H1 (cell line): ENCODE measurements at regions not wholly inside any gene's neighbourhood (a gene's known extent, or its start where the extent isn't known, plus 50 kb on each side); places are given as distances from the start of the nearest gene placed in this dataset.
"Not testable (repeated sequence)": the region's sequence is repeated elsewhere in the genome, so short reads cannot be mapped to it uniquely, and the experiment has no call there.

Experiments
- CTCF ChIA-PET: fragments of 300-600 bp; sonication (Branson Sonifier 250); formaldehyde crosslinking; loops from one replicate; lab custom pipeline; 2021; ENCODE audit not compliant: partially characterized antibody; lab: Charles Lee
- POLR2A ChIA-PET: fragments of 300-600 bp; sonication (Branson Sonifier 250); formaldehyde crosslinking; loops from one replicate; lab custom pipeline; 2021; ENCODE audit warnings: inconsistent platforms; ENCODE audit not compliant: partially characterized antibody; lab: Charles Lee
- DNase-seq, 2 experiments: peaks; one replicate each; pipeline versions ENCODE4 v3.0.0 to v3.0.0-alpha.2; 2010 to 2022; ENCODE audit warnings: low spot score in 2 of 2, low read depth in 1 of 2, mixed read lengths in 1 of 2
- FAIRE-seq: peaks from 2 replicates; lab custom pipeline; 2011; peaks lifted over from hg19 to GRCh38; lab: Jason Lieb, UNC
- H2AFZ ChIP-seq: 2 replicates; pipeline ENCODE4 v1.8.1; 2012; ENCODE audit warnings: low read length, inconsistent platforms
- H2AK5ac ChIP-seq: 2 replicates; pipeline ENCODE4 v1.6.1; 2013; ENCODE audit warnings: low read depth, low read length
- H2BK120ac ChIP-seq: replicated peaks from 2 replicates; pipeline ENCODE3; 2013; ENCODE audit warnings: low read depth, low read length, inconsistent platforms
- H2BK12ac ChIP-seq: 2 replicates; pipeline ENCODE4 v1.6.1; 2013; ENCODE audit warnings: low read depth, low read length
- H2BK15ac ChIP-seq: 2 replicates; pipeline ENCODE4 v1.6.1; 2013; ENCODE audit warnings: low read length
- H2BK20ac ChIP-seq: 2 replicates; pipeline ENCODE4 v1.6.1; 2013; ENCODE audit warnings: low read length
- H2BK5ac ChIP-seq: 2 replicates; pipeline ENCODE4 v1.6.1; 2013; ENCODE audit warnings: low read depth, low read length
- H3K14ac ChIP-seq: 2 replicates; pipeline ENCODE4 v1.6.1; 2013; ENCODE audit warnings: inconsistent platforms; ENCODE audit not compliant: insufficient read length
- H3K18ac ChIP-seq: 2 replicates; pipeline ENCODE4 v1.6.1; 2013; ENCODE audit warnings: low read length; ENCODE audit errors: extremely low read depth
- H3K23ac ChIP-seq: 2 replicates; pipeline ENCODE4 v1.6.1; 2013; ENCODE audit warnings: inconsistent platforms; ENCODE audit not compliant: insufficient read length
- H3K23me2 ChIP-seq: 2 replicates; pipeline ENCODE4 v1.6.1; 2013; ENCODE audit warnings: low read depth, low read length
- H3K27ac ChIP-seq: 2 replicates; pipeline ENCODE4 v1.6.1; 2011; ENCODE audit warnings: low read depth, low read length, inconsistent platforms
- H3K27me3 ChIP-seq, 4 experiments: replicated peaks in 1 of 4; 1 replicate in 1 of 4; 2 replicates in 3 of 4; pipeline versions ENCODE4 v1.6.1 to v1.8.1; 2011 to 2013; ENCODE audit warnings: low read length in 3 of 4, mild to moderate bottlenecking in 3 of 4, inconsistent platforms in 2 of 4, mixed read lengths in 2 of 4, moderate library complexity in 1 of 4; ENCODE audit not compliant: control insufficient read depth in 3 of 4, insufficient read depth in 3 of 4; ENCODE audit errors: extremely low read depth in 1 of 4
- H3K36me3 ChIP-seq, 4 experiments: 2 replicates each; pipeline versions ENCODE4 v1.6.1 to v1.8.1; 2011 to 2013; ENCODE audit warnings: mild to moderate bottlenecking in 4 of 4, low read length in 3 of 4, moderate library complexity in 2 of 4, control low read depth in 1 of 4, inconsistent platforms in 1 of 4; ENCODE audit not compliant: insufficient read depth in 4 of 4, control insufficient read depth in 2 of 4
- H3K4ac ChIP-seq: replicated peaks from 2 replicates; pipeline ENCODE3; 2013; ENCODE audit warnings: low read length, low read depth, mixed read lengths, inconsistent platforms; ENCODE audit not compliant: insufficient read length
- H3K4me1 ChIP-seq, 4 experiments: replicated peaks in 1 of 4; 1 replicate in 1 of 4; 2 replicates in 3 of 4; pipeline versions ENCODE4 v1.6.1 to v1.8.1; 2011 to 2013; ENCODE audit warnings: low read length in 3 of 4, inconsistent platforms in 2 of 4, mixed read lengths in 1 of 4; ENCODE audit not compliant: insufficient read depth in 4 of 4, control insufficient read depth in 3 of 4
- H3K4me2 ChIP-seq, 2 experiments: 2 replicates each; pipeline versions ENCODE4 v1.6.1 to v1.8.1; 2011 to 2013; ENCODE audit warnings: low read depth in 2 of 2, low read length in 2 of 2, control low read depth in 1 of 2, inconsistent platforms in 1 of 2, mild to moderate bottlenecking in 1 of 2; ENCODE audit not compliant: insufficient read depth in 1 of 2
- H3K4me3 ChIP-seq, 4 experiments: fragments of 200-600, 300-600 bp in 1 of 4; sonication (generic), shearing (Covaris generic), sonication (Bioruptor Twin) in 1 of 4; 2 replicates each; pipeline versions ENCODE4 v1.5.1 to v1.8.1; 2011 to 2016; ENCODE audit warnings: low read length in 4 of 4, low read depth in 3 of 4, control low read depth in 2 of 4, inconsistent platforms in 2 of 4, mild to moderate bottlenecking in 2 of 4, mixed read lengths in 1 of 4, moderate library complexity in 1 of 4; ENCODE audit not compliant: insufficient read depth in 2 of 4; ENCODE audit errors: extremely low read depth in 1 of 4
- H3K56ac ChIP-seq: replicated peaks from 2 replicates; pipeline ENCODE3; 2013; ENCODE audit warnings: low read depth, mild to moderate bottlenecking, mixed read lengths, low read length, inconsistent platforms; ENCODE audit not compliant: insufficient read length
- H3K79me1 ChIP-seq: 2 replicates; pipeline ENCODE4 v1.6.1; 2013; ENCODE audit warnings: low read depth, low read length, control low read depth
- H3K79me2 ChIP-seq, 2 experiments: 2 replicates each; pipeline versions ENCODE4 v1.6.1 to v1.8.1; 2012 to 2013; ENCODE audit warnings: low read length in 2 of 2, mild to moderate bottlenecking in 2 of 2, inconsistent platforms in 1 of 2; ENCODE audit not compliant: insufficient read depth in 2 of 2, control insufficient read depth in 1 of 2
- H3K9ac ChIP-seq, 4 experiments: replicated peaks in 1 of 4; 1 replicate in 1 of 4; 2 replicates in 3 of 4; pipeline versions ENCODE4 v1.6.1 to v1.8.1; 2011 to 2013; ENCODE audit warnings: low read depth in 3 of 4, low read length in 3 of 4, control low read depth in 2 of 4, mild to moderate bottlenecking in 2 of 4, moderate library complexity in 2 of 4, inconsistent platforms in 1 of 4; ENCODE audit errors: extremely low read depth in 1 of 4
- H3K9me3 ChIP-seq, 2 experiments: 2 replicates each; pipeline versions ENCODE4 v1.6.1 to v1.8.1; 2012 to 2013; ENCODE audit warnings: mild to moderate bottlenecking in 2 of 2, moderate library complexity in 2 of 2, control low read depth in 1 of 2, inconsistent platforms in 1 of 2, low read depth in 1 of 2, low read length in 1 of 2, mixed read lengths in 1 of 2; ENCODE audit not compliant: insufficient read depth in 2 of 2
- H4K20me1 ChIP-seq, 2 experiments: replicated peaks in 1 of 2; 2 replicates each; pipeline versions ENCODE3 to v1.8.1; 2011 to 2013; ENCODE audit warnings: inconsistent platforms in 2 of 2, low read length in 2 of 2, mild to moderate bottlenecking in 1 of 2; ENCODE audit not compliant: insufficient read depth in 2 of 2, control insufficient read depth in 1 of 2
- H4K5ac ChIP-seq: 2 replicates; pipeline ENCODE4 v1.6.1; 2013; ENCODE audit warnings: low read length, low read depth, mixed read lengths, inconsistent platforms; ENCODE audit not compliant: insufficient read length
- H4K8ac ChIP-seq: 2 replicates; pipeline ENCODE4 v1.8.0; 2013; ENCODE audit warnings: mild to moderate bottlenecking, moderate library complexity, low read length, inconsistent platforms; ENCODE audit not compliant: insufficient read depth; ENCODE audit errors: extremely low read depth
- H4K91ac ChIP-seq: replicated peaks from 2 replicates; pipeline ENCODE3; 2013; ENCODE audit warnings: low read length, mixed read lengths, inconsistent platforms; ENCODE audit not compliant: insufficient read length
- BCL11A ChIP-seq, 2 experiments: IDR thresholded peaks; one replicate each; pipeline ENCODE4 v1.6.1; 2011; ENCODE audit warnings: low read depth in 2 of 2, low read length in 2 of 2, mild to moderate bottlenecking in 2 of 2
- SP2 ChIP-seq: IDR thresholded peaks from 2 replicates; pipeline ENCODE4 v1.6.1; 2012; ENCODE audit warnings: mild to moderate bottlenecking, low read length, inconsistent platforms
- SRF ChIP-seq: IDR thresholded peaks from 2 replicates; pipeline ENCODE4 v1.6.1; 2011; ENCODE audit warnings: mild to moderate bottlenecking, low read depth, low read length, moderate library complexity
- TEAD4 ChIP-seq: IDR thresholded peaks from 2 replicates; pipeline ENCODE4 v1.6.1; 2012; ENCODE audit warnings: low read depth, low read length, inconsistent platforms, mixed read lengths
- WGBS, 2 experiments: shearing (Covaris generic) in 1 of 2; methylation state at CpG; one replicate each; pipeline versions ENCODE4 v1.1.6 to v1.1.7; 2013 to 2015; ENCODE audit warnings: low lambda C conversion rate in 2 of 2, mixed read lengths in 2 of 2, inconsistent platforms in 1 of 2, low coverage in 1 of 2, missing lambda C conversion rate in 1 of 2; ENCODE audit not compliant: insufficient replicate concordance in 2 of 2, insufficient coverage in 1 of 2, insufficient read length in 1 of 2; ENCODE audit errors: extremely low coverage in 1 of 2, missing lambda C conversion rate in 1 of 2; 5-methylcytosine and 5-hydroxymethylcytosine counted together
- TF ChIP-seq, protein P1 (sequence below), 3 experiments: IDR thresholded peaks; 1 replicate in 2 of 3; 2 replicates in 1 of 3; pipeline versions ENCODE4 v1.5.1 to v1.6.1; 2011; ENCODE audit warnings: low read length in 3 of 3, mild to moderate bottlenecking in 3 of 3, inconsistent platforms in 2 of 3, low read depth in 1 of 3, moderate library complexity in 1 of 3; ENCODE audit not compliant: insufficient read depth in 1 of 3; ENCODE audit errors: control extremely low read depth in 1 of 3
- TF ChIP-seq, protein P2 (sequence below): IDR thresholded peaks from 2 replicates; pipeline ENCODE4 v1.6.1; 2011; ENCODE audit warnings: low read depth, mild to moderate bottlenecking, low read length; ENCODE audit not compliant: insufficient read depth

DNA sequence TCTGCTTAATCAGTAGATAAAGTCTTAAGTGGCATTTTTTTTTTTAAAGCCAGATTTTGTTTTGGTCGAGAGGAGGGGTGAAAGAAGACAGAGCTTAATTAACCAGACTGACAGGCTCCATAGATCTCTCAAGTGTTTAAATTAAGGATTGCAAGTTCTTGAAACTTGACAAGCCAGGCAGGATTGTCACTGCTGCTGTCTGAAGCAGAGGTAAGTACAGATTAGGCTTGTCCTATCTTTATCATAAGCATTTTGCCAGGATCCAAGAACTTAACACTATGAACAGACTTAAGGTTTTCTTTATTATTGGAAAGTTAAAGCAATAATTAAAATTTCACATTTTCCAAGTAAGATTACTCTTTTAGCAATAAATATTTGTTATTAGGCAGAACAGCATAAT is 179.6 kb upstream of the LMO3 start (continued):
- TF ChIP-seq, protein P1, sequence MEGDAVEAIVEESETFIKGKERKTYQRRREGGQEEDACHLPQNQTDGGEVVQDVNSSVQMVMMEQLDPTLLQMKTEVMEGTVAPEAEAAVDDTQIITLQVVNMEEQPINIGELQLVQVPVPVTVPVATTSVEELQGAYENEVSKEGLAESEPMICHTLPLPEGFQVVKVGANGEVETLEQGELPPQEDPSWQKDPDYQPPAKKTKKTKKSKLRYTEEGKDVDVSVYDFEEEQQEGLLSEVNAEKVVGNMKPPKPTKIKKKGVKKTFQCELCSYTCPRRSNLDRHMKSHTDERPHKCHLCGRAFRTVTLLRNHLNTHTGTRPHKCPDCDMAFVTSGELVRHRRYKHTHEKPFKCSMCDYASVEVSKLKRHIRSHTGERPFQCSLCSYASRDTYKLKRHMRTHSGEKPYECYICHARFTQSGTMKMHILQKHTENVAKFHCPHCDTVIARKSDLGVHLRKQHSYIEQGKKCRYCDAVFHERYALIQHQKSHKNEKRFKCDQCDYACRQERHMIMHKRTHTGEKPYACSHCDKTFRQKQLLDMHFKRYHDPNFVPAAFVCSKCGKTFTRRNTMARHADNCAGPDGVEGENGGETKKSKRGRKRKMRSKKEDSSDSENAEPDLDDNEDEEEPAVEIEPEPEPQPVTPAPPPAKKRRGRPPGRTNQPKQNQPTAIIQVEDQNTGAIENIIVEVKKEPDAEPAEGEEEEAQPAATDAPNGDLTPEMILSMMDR (IDR thresholded peaks at IDR 0.05; ENCODE audit: control extremely low read depth in 1 of 3, insufficient read depth in 1 of 3, low read depth in 1 of 3, low read length in 3 of 3), result no peak
- no peak for TF ChIP-seq SP2
- no peak for TF ChIP-seq BCL11A (IDR thresholded peaks at IDR 0.05; ENCODE audit: low read depth in 2 of 2, low read length in 2 of 2)
- TF ChIP-seq, protein P2, sequence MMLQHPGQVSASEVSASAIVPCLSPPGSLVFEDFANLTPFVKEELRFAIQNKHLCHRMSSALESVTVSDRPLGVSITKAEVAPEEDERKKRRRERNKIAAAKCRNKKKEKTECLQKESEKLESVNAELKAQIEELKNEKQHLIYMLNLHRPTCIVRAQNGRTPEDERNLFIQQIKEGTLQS, result no peak
- no peak for TF ChIP-seq TEAD4
- no peak for TF ChIP-seq SRF

DNA sequence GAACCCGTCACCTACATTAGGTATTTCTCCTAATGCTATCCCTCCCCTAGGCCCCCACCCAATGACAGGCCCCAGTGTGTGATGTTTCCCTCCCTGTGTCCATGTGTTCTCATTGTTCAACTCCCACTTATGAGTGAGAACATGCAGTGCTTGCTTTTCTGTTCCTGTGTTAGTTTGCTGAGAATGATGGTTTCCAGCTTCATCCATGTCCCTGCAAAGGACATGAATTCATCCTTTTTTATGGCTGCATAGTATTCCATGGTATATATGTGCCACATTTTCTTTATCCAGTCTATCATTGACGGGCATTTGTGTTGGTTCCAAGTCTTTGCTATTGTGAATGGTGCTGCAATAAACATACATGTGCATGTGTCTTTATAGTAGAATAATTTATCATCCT is 163.2 kb upstream of the LMO3 start:
- H3K9ac ChIP-seq, H2BK15ac ChIP-seq, H4K91ac ChIP-seq, POLR2A ChIA-PET, H3K27ac ChIP-seq, FAIRE-seq, H2BK20ac ChIP-seq, H3K9me3 ChIP-seq, CTCF ChIA-PET, H2BK120ac ChIP-seq, H3K4me2 ChIP-seq, H4K5ac ChIP-seq, H3K79me2 ChIP-seq, H2BK12ac ChIP-seq, H3K27me3 ChIP-seq, H3K4ac ChIP-seq, H3K4me1 ChIP-seq, H3K23ac ChIP-seq, H2BK5ac ChIP-seq, H3K4me3 ChIP-seq, H3K36me3 ChIP-seq, DNase-seq, H3K23me2 ChIP-seq, H2AFZ ChIP-seq, H3K56ac ChIP-seq, H3K79me1 ChIP-seq, H4K20me1 ChIP-seq, H4K8ac ChIP-seq, H3K18ac ChIP-seq, H3K14ac ChIP-seq, H2AK5ac ChIP-seq: not testable (repeated sequence)
- WGBS, 2 experiments, result 93% methylated on average over 2 of the region's 2 CpGs; no CpG with 5 or more reads in 1 of the 2 experiments
